Spinal cord (tissue), 9 donors: ENCODE measurements at regions not wholly inside any gene's neighbourhood (a gene's known extent, or its start where the extent isn't known, plus 50 kb on each side); places are given as distances from the start of the nearest gene placed in this dataset.

Experiments used
- DNase-seq, 6 donors: peaks; one replicate each; pipeline versions ENCODE4 v3.0.0 to v3.0.0-alpha.2; 2013 to 2015; ENCODE audit warnings: low spot score in 6 of 6, low read depth in 4 of 6
- H3K27ac ChIP-seq: one replicate; pipeline ENCODE4 v1.5.1; 2013; ENCODE audit warnings: low read depth, low read length, control low read depth
- H3K27me3 ChIP-seq: one replicate; pipeline ENCODE4 v1.6.1; 2013; ENCODE audit warnings: low read length; ENCODE audit not compliant: control insufficient read depth, insufficient read depth
- H3K36me3 ChIP-seq: one replicate; pipeline ENCODE4 v1.6.1; 2013; ENCODE audit warnings: low read length; ENCODE audit not compliant: control insufficient read depth, insufficient read depth
- H3K4me1 ChIP-seq: one replicate; pipeline ENCODE4 v1.6.1; 2013; ENCODE audit warnings: low read length; ENCODE audit not compliant: control insufficient read depth, insufficient read depth
- H3K4me3 ChIP-seq: one replicate; pipeline ENCODE4 v1.5.1; 2013; ENCODE audit warnings: low read depth, low read length, control low read depth
- H3K9me3 ChIP-seq: one replicate; pipeline ENCODE4 v1.6.1; 2013; ENCODE audit warnings: low read length; ENCODE audit not compliant: control insufficient read depth, insufficient read depth
- WGBS: methylation state at CpG from one replicate; pipeline ENCODE4 v1.1.5; 2013; ENCODE audit warnings: missing lambda C conversion rate; ENCODE audit not compliant: insufficient coverage; 5-methylcytosine and 5-hydroxymethylcytosine counted together
- donor health status: healthy.

DNA sequence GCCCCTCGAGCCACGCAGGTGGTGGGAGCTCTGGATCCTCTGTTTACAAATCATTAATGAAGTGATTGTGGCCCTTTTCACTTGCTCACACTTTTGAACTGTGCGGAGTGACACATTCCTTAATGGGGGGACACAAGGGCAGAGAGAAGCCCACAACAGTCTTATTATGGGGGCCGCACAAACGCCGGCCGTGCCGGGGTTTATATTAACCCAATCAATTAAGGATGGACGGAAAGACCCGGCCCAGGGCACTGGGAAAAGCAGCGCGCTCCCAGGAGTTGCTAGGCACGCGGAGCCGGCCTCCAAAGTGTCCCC lies 634.8 kb downstream of the IRX1 start:
- peaks cover 31% of the 10 kb centered on the region for H3K4me1 ChIP-seq
- no peaks in the 10 kb centered on the region for H3K36me3 ChIP-seq
- H3K27ac ChIP-seq, result peak overlapping the region; percentile 75
- H3K27me3 ChIP-seq, result peaks cover 6% of the 10 kb centered on the region
- no peak overlapping the region for H3K4me3 ChIP-seq
- peaks cover 10% of the 10 kb centered on the region for H3K9me3 ChIP-seq
- 6% methylated on average over 15 of the region's 15 CpGs for WGBS
- DNase-seq, result peak in 4 of 6 donors; percentile 57 to 86 (median 68)

DNA sequence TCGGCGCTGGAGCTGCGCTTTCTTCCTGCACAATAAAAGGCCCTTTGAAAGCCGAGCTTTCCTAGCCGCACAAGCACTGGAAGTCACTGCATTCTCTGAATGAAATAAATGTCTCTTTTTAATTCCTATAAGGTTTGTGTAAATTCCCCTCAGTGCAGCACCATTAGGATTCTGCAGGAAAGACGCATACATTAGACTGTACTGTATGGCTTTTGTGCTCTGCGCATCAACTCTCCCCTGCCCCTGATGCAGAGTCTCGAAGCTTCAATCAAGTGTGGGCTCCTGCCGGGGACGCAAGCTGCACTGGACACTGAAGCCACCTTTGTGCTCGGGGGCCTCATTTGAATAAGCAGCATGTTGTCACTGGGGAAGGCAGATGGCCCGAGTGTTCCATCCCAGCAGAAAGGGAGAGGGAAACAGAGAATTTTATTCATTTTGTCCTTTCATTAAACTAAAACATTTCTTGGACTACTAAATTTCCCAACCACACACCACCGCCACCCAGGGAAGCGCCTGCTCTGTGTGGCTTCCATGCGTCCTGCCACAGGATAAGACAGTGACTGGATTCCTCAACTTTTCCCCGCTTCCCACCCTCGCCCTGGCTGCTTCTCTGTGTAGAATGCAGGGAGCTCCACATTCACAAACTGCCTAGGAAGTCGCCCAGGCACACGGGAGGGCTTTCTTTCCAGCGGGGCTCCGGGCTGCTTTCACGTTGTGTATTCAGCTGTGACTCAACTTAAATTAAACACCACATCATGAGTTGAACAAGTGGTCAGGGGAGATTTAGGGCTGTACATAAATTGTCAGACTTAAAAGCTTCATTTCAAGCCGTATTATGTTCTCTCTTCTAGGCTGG lies 635.4 kb downstream of the IRX1 start:
- H3K9me3 ChIP-seq, result peaks cover 10% of the 10 kb centered on the region
- peaks cover 31% of the 10 kb centered on the region for H3K4me1 ChIP-seq
- H3K4me3 ChIP-seq, result no peak overlapping the region
- peak; percentile 62 to 93 (median 72) for DNase-seq
- 11% methylated on average over 16 of the region's 23 CpGs for WGBS
- peaks cover 6% of the 10 kb centered on the region for H3K27me3 ChIP-seq
- no peaks in the 10 kb centered on the region for H3K36me3 ChIP-seq
- peak overlapping the region; percentile 75 for H3K27ac ChIP-seq

DNA sequence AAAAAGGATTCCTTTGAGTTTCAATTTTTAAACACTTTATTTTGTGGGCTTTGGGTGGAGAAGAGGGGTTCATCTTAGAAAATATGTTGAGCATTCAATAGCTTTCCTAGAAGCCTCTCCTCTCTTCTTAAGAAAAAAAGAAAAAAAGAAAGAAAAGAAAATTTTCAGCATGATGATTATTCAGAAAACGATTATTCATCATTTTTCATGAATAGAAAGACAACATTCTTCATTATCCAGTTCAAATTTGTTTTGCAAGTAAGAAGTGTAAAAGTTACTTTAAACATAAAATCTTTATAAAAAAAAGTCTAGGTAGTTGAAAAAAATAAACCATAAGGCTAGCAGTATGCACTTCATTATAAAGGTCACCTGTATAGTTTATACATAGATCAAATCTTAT lies 636.5 kb downstream of the IRX1 start:
- DNase-seq, result no peak
- Histone ChIP-seq H3K9me3 (peaks cover 10% of the 10 kb centered on the region), H3K27ac (no peak overlapping the region), H3K27me3 (peaks cover 6% of the 10 kb centered on the region), H3K4me3 (no peak overlapping the region), H3K4me1 (peaks cover 31% of the 10 kb centered on the region), H3K36me3 (no peaks in the 10 kb centered on the region)
- no CpG with 5 or more reads among the region's 1 CpG for WGBS

DNA sequence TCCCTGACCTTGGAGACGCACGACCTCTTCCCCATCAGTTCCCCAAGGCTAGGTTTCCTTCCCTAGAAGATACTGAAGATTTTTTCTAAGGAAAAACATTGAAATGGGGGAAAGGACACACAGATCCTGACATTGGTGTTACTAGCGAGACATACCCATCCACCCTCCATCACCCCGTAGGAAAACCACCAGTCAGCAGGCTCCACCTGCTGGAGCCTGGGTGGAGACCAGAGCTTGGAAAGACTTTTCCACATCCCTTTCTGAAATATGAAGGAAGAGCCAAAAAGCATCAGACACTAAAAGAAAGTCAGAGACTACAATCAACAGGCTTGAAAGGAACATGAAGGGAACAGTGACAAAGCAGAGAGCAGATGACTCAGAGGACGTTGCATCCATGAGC lies 638.0 kb downstream of the IRX1 start:
- no peak for DNase-seq
- Histone ChIP-seq H3K4me3 (no peak overlapping the region), H3K9me3 (peaks cover 10% of the 10 kb centered on the region), H3K27me3 (peaks cover 6% of the 10 kb centered on the region), H3K4me1 (peaks cover 31% of the 10 kb centered on the region), H3K27ac (no peak overlapping the region), H3K36me3 (no peaks in the 10 kb centered on the region)
- WGBS, result no CpG with 5 or more reads among the region's 5 CpGs

DNA sequence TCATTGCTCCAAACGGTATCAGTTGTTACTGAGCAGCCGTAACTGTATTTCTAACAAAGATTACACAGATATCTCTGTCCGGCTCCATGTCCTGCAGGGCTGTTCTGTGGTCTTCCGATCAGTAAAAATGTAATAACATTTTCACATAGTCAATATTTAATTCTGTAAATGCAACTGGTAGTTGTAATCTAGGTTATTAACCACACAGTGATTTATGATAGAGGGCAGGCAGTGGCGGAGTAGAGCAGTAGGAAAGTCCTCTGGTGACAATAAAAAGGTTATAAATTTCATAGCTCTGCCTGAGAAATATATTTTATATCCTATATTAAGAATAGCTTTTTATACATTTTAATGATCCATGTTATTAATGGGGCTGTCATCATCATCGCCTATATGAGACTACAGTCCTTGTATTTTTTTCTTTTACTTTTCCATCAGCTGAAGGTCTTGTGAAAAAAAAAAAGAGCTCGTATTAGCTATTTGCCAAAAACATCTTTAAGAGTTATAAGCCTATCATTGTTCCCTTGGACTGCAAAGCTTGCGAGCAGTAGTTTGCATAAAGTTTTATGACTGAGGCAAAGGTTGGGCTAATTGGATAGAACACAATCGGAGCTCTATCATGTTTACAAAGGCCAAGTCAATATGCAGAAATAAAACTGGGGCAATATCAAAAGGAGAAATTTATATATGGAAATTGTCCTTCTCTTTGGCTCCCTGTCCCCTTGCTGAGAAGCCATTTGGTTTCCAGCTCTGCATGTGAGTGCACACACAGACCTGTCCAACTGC lies 648.0 kb downstream of the IRX1 start:
- WGBS, result 86% methylated on average over 1 of the region's 9 CpGs
- DNase-seq, result peak in 1 of 6 donors; percentile 68
- Histone ChIP-seq H3K9me3 (no peaks in the 10 kb centered on the region), H3K27me3 (no peaks in the 10 kb centered on the region), H3K4me3 (no peak overlapping the region), H3K36me3 (no peaks in the 10 kb centered on the region), H3K27ac (no peak overlapping the region), H3K4me1 (peaks cover 3% of the 10 kb centered on the region)

DNA sequence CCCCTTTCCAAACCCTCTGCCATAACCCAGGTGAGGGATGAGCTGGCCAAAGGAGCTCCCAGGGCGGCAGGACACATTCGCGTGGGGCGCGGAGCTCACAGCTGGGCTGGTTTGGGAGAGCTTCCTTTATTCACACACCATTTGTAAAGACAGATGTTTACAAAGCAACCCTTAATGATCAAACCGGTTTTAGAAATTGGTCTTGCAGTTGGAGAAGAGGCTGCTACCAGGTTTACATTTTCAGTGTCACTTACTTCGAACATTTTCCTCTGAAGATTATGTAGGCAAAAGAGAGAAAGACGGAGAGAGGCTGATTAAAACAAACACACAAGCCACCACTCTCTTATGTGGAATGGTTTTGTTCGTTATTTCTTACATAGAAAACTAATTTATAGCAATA lies 648.7 kb downstream of the IRX1 start:
- Histone ChIP-seq H3K27ac (no peak overlapping the region), H3K9me3 (no peaks in the 10 kb centered on the region), H3K36me3 (no peaks in the 10 kb centered on the region), H3K4me3 (no peak overlapping the region), H3K27me3 (no peaks in the 10 kb centered on the region), H3K4me1 (peaks cover 3% of the 10 kb centered on the region)
- DNase-seq, result no peak
- no CpG with 5 or more reads among the region's 9 CpGs for WGBS

DNA sequence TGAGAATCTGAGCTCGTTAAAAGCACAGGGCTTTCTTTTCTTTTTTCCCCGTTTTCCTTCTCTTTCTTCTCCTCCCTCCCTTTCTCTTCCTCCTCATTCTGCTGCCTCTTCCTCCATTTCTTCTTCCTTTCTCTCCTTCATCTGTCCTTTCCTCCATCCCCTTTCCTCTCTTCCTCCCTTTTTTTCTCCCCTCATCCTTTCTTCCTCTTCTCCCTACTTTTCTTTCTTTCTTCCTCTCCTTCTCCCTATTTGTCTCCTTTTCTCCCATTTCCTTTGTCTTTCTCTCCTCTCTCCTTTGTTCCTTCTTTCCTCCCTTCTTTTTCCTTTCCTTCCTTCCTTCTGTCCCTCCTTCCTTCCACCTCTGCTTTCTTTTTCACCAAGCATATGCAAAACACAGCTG lies 649.4 kb downstream of the IRX1 start:
- WGBS, result 100% methylated on average over 1 of the region's 2 CpGs

DNA sequence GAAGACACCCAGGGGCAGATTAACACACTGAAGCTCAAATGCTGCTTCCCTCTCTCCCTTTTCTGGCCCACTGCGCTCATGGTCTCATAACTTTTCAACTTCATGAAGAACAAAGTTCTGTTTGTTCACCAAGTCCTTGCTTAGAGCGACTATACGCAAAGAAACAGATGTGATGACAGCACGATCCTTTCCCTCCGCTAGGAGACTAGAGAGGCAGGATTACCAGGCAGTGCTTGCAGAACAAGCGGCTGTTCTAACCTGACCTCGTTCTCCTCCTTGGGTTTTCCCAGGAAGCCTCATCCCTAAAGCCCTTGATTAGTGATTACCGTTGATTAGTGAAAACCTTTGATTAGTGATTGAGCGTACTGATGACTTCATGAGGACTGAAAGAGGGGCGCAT lies 649.9 kb downstream of the IRX1 start:
- Histone ChIP-seq H3K36me3 (no peaks in the 10 kb centered on the region), H3K27me3 (no peaks in the 10 kb centered on the region), H3K4me3 (no peak overlapping the region), H3K4me1 (peaks cover 3% of the 10 kb centered on the region), H3K9me3 (no peaks in the 10 kb centered on the region), H3K27ac (no peak overlapping the region)
- no peak for DNase-seq
- 89% methylated on average over 8 of the region's 10 CpGs for WGBS

More for the DNA sequence above, 649.4 kb downstream of the IRX1 start:
- no peak overlapping the region for H3K4me3 ChIP-seq
- H3K36me3 ChIP-seq, result no peaks in the 10 kb centered on the region
- H3K27ac ChIP-seq, result no peak overlapping the region
- no peak for DNase-seq
- H3K27me3 ChIP-seq, result no peaks in the 10 kb centered on the region
- no peaks in the 10 kb centered on the region for H3K9me3 ChIP-seq
- H3K4me1 ChIP-seq, result peaks cover 3% of the 10 kb centered on the region

DNA sequence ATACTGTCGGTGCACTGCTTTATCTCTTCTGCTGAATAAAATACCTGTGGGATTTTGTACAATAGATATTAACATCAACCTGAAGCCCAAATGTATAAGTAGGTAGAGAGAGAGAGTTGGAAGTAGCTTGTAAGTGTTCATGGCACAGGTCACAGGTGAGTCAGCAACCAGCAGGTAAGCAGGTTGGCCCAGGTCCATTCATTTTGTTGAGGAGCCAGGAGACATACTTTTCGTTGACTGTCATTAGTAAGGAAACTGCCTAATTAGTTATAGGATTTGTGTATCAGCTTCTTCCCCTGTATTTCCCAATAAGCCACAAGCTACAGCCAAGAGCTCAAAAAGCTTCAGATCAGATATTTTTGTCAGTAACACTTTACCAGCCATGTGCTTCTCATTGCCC lies 650.8 kb downstream of the IRX1 start:
- WGBS, result no CpG with 5 or more reads among the region's 2 CpGs
- no peak for DNase-seq
- H3K4me3 ChIP-seq, result no peak overlapping the region
- no peak overlapping the region for H3K27ac ChIP-seq
- H3K9me3 ChIP-seq, result no peaks in the 10 kb centered on the region
- H3K4me1 ChIP-seq, result peaks cover 3% of the 10 kb centered on the region
- no peaks in the 10 kb centered on the region for H3K36me3 ChIP-seq
- no peaks in the 10 kb centered on the region for H3K27me3 ChIP-seq

DNA sequence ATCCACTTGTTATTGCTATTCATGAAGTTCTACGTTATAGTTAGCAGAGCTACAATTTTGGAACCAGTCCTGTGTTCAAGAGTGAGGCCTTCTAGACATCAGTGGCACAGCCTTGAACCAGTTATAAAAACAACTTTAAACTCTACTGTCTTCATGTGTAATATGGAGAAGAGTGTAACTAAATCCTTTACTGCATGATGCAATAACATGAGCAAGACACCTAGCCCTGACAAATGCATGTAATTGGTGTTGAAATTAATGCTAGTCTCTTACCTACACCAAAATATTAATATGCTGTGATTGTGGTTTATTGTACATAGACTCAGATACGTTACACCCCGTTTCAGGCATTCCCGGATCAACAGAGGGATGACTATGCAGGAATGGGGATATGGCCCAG lies 654.6 kb downstream of the IRX1 start:
- H3K36me3 ChIP-seq, result no peaks in the 10 kb centered on the region
- no peaks in the 10 kb centered on the region for H3K9me3 ChIP-seq
- H3K4me1 ChIP-seq, result no peaks in the 10 kb centered on the region
- H3K4me3 ChIP-seq, result no peak overlapping the region
- no peak for DNase-seq
- H3K27ac ChIP-seq, result no peak overlapping the region
- WGBS, result 100% methylated on average over 2 of the region's 4 CpGs
- H3K27me3 ChIP-seq, result no peaks in the 10 kb centered on the region
